ENCODE measurements at regions not wholly inside any gene's neighbourhood (a gene's known extent, or its start where the extent isn't known, plus 50 kb on each side); places are given as distances from the start of the nearest gene placed in this dataset.
"Not testable (repeated sequence)": the region's sequence is repeated elsewhere in the genome, so short reads cannot be mapped to it uniquely, and the experiment has no call there.

DNA sequence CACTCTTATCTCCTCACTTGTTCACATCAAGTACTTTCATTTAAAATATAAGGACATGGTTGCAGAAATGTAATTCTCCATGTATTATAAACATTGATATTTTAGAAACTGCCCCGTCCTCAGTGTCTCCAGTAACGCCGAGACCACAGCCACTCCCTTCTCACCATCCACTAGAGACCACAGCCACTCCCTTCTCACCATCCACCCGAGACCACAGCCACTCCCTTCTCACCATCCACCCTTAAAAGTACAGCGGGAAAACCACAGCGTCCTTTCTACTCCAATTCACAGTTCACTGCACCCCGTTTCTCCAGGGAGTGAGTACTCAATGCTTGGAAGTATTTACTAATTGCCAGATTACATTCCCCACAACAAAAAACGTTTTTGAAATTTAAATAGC, 1452.2 kb upstream of the ACVR2A start:
- no peak overlapping the region for H3K4me3 ChIP-seq (ENCODE audit: low read depth, low read length)
- TF ChIP-seq CTCF (IDR thresholded peaks at IDR 0.05; ENCODE audit: low read depth, low read length, missing control alignments): no peak
- no peak for DNase-seq (ENCODE audit: low read depth)

- TF ChIP-seq CTCF (IDR thresholded peaks at IDR 0.05; ENCODE audit: low read depth, low read length, missing control alignments): no peak
- H3K4me3 ChIP-seq (ENCODE audit: low read depth, low read length): no peak overlapping the region
- DNase-seq (ENCODE audit: low read depth): no peak
These were observed 1452.6 kb upstream of the ACVR2A start for GRCh38 chr2:146392186-146392585.

DNA sequence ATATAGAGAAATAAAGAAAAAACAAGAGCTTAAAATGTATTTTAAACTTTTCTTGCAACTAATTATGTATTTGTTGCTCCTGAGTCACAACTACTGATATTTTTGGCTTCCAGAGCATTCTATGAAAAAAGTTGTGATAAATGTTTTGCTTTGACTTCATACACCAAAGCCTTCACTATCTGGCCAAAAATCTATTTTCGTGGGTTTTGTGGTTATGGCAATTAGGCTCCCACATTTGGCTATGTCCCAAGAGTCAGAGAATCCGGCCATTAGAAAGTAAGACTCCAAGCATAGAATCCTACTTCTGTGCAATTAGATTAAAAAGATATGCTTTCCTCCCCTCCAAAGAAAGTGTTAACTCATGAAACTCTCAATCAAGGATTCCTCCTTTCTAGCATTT, 1456.1 kb upstream of the ACVR2A start:
- DNase-seq (ENCODE audit: low read depth): no peak
- H3K4me3 ChIP-seq (ENCODE audit: low read depth, low read length): no peak overlapping the region
- no peak for TF ChIP-seq CTCF (IDR thresholded peaks at IDR 0.05; ENCODE audit: low read depth, low read length, missing control alignments)

DNA sequence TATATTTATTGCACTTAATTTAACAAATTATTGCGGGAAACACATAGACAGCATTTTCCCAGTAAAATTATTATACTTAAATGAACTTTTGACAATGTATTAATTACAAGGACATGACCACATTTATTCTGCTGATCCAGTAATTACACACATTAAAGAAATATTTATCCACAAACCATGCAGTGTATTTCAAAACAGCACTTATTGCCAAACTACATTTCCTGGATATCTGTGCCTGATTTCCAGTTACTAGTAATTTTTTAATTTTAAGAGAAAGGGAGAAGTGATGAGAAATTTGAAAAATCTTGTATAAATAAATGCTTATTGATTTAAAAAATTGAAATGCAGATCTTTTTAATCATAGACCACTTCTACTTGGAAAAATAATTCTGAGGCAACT, 1458.7 kb upstream of the ACVR2A start:
- TF ChIP-seq CTCF (IDR thresholded peaks at IDR 0.05; ENCODE audit: low read depth, low read length, missing control alignments): no peak
- H3K4me3 ChIP-seq (ENCODE audit: low read depth, low read length): no peak overlapping the region

GRCh38 chr2:146385031-146385430, 1459.8 kb upstream of the ACVR2A start:
- no peak for DNase-seq (ENCODE audit: low read depth)
- no peak overlapping the region for H3K4me3 ChIP-seq (ENCODE audit: low read depth, low read length)
- TF ChIP-seq CTCF (IDR thresholded peaks at IDR 0.05; ENCODE audit: low read depth, low read length, missing control alignments): no peak

More for the DNA sequence above, 1458.7 kb upstream of the ACVR2A start:
- no peak for DNase-seq (ENCODE audit: low read depth)

- no peak overlapping the region for H3K4me3 ChIP-seq (ENCODE audit: low read depth, low read length)
- no peak for TF ChIP-seq CTCF (IDR thresholded peaks at IDR 0.05; ENCODE audit: low read depth, low read length, missing control alignments)
- no peak for DNase-seq (ENCODE audit: low read depth)
These were observed 1468.2 kb upstream of the ACVR2A start for GRCh38 chr2:146376511-146377064.

- no peak overlapping the region for H3K4me3 ChIP-seq (ENCODE audit: low read depth, low read length)
- no peak for TF ChIP-seq CTCF (IDR thresholded peaks at IDR 0.05; ENCODE audit: low read depth, low read length, missing control alignments)
- no peak for DNase-seq (ENCODE audit: low read depth)
These were observed 1470.3 kb upstream of the ACVR2A start for GRCh38 chr2:146374505-146374904.

- not testable (repeated sequence) for DNase-seq (ENCODE audit: low read depth); H3K4me3 ChIP-seq (ENCODE audit: low read depth, low read length)
These were observed 1473.5 kb upstream of the ACVR2A start for GRCh38 chr2:146371364-146371763.

Measured in GM12864 (cell line).